Esophagus squamous epithelium (tissue), 4 donors: ENCODE measurements at regions not wholly inside any gene's neighbourhood (a gene's known extent, or its start where the extent isn't known, plus 50 kb on each side); places are given as distances from the start of the nearest gene placed in this dataset.

ENCODE experiments used
- CTCF ChIP-seq, 6 experiments: fragments of 450-650 bp in 4 of 6; fragments of 200-600 bp in 2 of 6; sonication (generic) in 2 of 6; IDR thresholded peaks; one replicate each; pipeline ENCODE4 v1.5.1; 2016 to 2019; ENCODE audit warnings: antibody characterized with exemption in 6 of 6, mild to moderate bottlenecking in 4 of 6, moderate library complexity in 4 of 6
- POLR2A ChIP-seq, 4 donors: fragments of 450-650 bp; IDR thresholded peaks; one replicate each; pipeline ENCODE4 v1.6.1; 2017; ENCODE audit warnings: antibody characterized with exemption in 4 of 4, mild to moderate bottlenecking in 4 of 4, moderate library complexity in 3 of 4

GRCh38 chr13:21942061-21942460, 271.2 kb downstream of the FGF9 start:
- no peak for TF ChIP-seq POLR2A (IDR thresholded peaks at IDR 0.05)
- no peak for TF ChIP-seq CTCF (IDR thresholded peaks at IDR 0.05)
